ENCODE measurements at regions not wholly inside any gene's neighbourhood (a gene's known extent, or its start where the extent isn't known, plus 50 kb on each side); places are given as distances from the start of the nearest gene placed in this dataset.
A peak's percentile ranks its signal among the peaks of the same experiment; 100 is the strongest.
"Not testable (repeated sequence)": the region's sequence is repeated elsewhere in the genome, so short reads cannot be mapped to it uniquely, and the experiment has no call there.

GRCh38 chr10:55800602-55801352 lies 560.3 kb downstream of the ZWINT start:
- DNase-seq (ENCODE audit: extremely low read depth in 1 of 11, low read depth in 9 of 11, low spot score in 4 of 11), result peak in 3 of 11 donors; percentile 4 to 9 (median 5)

GRCh38 chr10:55793024-55793423 lies 568.0 kb downstream of the ZWINT start:
- DNase-seq (ENCODE audit: extremely low read depth in 1 of 11, low read depth in 9 of 11, low spot score in 4 of 11), result no peak

GRCh38 chr10:55790276-55790675 lies 570.8 kb downstream of the ZWINT start:
- not testable (repeated sequence) for DNase-seq (ENCODE audit: extremely low read depth in 1 of 11, low read depth in 9 of 11, low spot score in 4 of 11)

DNA sequence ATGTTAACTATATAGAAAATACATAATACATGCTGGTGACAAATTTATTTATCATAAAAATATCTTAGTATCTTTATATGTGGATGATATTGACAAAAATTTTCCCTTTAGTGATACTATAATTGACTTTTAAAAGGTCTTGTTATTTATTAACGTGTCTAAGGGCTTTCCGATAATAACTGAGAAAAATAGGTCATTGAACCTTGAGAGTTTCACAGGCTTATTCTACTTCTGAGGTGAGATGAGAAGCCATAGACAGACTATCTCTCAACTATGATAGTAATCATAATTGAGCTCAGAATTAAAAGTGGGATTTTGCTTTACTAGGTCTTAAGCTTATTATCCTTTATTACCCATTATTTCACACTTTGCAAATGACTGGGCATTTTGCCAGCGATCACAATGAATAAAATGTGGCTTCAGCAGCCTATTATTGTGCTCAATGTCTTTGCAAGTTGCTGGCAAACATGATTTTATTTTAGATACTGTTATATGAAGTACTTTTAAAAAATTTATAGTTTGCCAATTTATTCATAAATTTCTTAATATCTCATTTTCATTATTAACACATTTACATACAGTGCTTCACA lies 574.5 kb downstream of the ZWINT start:
- no peak for DNase-seq (ENCODE audit: extremely low read depth in 1 of 11, low read depth in 9 of 11, low spot score in 4 of 11)

DNA sequence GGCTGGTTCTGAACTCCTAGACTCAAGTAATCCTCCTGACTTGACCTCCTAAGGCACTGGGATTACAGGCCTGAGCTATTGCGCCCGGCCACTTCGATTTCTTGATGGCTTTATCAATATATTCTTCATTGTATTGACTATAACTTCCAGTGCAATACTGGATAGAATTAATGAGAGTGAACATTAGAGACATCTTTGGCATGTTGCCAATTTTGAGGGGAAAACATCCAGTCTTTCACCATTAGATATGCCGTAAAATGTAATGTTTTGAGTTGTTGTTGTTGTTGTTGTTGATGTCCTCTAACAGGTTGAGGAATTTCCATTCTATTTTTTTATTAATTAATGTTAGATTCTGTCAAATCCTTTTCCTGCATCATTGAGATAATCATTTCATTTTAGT lies 578.9 kb downstream of the ZWINT start:
- DNase-seq (ENCODE audit: extremely low read depth in 1 of 11, low read depth in 9 of 11, low spot score in 4 of 11), result no peak

GRCh38 chr10:55766212-55766611 lies 594.8 kb downstream of the ZWINT start:
- DNase-seq (ENCODE audit: extremely low read depth in 1 of 11, low read depth in 9 of 11, low spot score in 4 of 11), result no peak

- DNase-seq (ENCODE audit: extremely low read depth in 1 of 11, low read depth in 9 of 11, low spot score in 4 of 11), result peak in 1 of 11 donors; percentile 0
Measured at GRCh38 chr10:55750458-55750857, 610.6 kb downstream of the ZWINT start.

DNA sequence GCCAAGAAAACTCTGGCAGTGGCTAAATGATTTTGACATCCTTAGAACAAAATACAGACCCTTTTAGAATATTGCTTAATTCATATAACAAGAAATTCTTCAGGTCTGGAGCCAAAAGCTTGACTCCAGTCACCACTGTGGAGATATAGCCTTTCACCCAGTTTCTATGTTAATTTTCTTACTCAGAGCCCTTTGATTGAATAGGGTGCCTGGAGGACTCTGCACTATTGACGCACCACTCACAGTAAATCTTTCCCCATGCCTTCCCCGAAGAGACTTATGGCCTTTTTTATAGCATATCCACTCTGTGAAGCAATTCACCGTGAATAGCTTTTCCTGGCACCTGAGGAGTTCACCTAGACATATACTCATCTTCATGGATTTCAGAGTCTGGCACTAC lies 613.8 kb downstream of the ZWINT start:
- no peak for DNase-seq (ENCODE audit: extremely low read depth in 1 of 11, low read depth in 9 of 11, low spot score in 4 of 11)

DNA sequence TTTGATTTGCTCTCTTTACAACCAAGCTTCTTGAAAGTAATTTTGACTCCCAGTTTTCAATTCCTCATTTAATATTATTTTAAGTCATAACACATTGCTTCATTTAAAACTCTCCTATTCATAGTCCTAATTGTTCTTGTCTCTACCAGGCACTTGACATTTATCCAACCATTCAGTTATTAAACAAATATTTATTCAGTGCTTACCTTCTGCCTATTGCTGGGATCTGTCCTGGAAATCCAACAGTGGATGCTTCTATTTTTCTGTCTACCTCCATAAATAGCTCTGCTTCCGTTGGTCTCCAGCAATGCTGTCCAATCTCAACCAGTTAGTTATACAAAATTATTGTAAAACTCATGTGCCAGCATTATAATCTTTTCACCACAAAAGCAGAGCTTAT lies 615.1 kb downstream of the ZWINT start:
- DNase-seq (ENCODE audit: extremely low read depth in 1 of 11, low read depth in 9 of 11, low spot score in 4 of 11), result no peak

- DNase-seq (ENCODE audit: extremely low read depth in 1 of 11, low read depth in 9 of 11, low spot score in 4 of 11), result no peak
Measured at GRCh38 chr10:55742487-55742886, 618.6 kb downstream of the ZWINT start.

DNA sequence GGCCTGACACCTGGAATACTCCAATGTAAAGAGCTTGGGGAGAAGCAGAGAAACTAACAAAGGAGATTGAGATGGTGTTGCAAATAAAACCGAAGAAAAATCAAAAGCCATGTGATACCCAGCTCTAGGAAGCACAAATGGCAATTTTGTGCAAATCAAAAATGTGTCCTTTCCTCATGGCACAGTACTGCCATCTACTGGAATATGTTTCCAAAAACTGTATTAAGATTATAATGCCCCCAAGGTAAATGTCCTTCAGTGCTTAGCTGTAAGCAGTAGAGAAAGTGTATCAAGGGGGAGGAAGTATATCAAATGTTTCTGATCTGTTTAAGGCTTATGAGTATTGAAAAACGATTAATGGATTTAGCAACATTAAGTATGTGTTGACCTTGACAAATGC lies 620.3 kb downstream of the ZWINT start:
- DNase-seq (ENCODE audit: extremely low read depth in 1 of 11, low read depth in 9 of 11, low spot score in 4 of 11), result peak in 4 of 11 donors; percentile 11 to 41 (median 16)

GRCh38 chr10:55740110-55740509 lies 620.9 kb downstream of the ZWINT start:
- DNase-seq (ENCODE audit: extremely low read depth in 1 of 11, low read depth in 9 of 11, low spot score in 4 of 11), result no peak

DNA sequence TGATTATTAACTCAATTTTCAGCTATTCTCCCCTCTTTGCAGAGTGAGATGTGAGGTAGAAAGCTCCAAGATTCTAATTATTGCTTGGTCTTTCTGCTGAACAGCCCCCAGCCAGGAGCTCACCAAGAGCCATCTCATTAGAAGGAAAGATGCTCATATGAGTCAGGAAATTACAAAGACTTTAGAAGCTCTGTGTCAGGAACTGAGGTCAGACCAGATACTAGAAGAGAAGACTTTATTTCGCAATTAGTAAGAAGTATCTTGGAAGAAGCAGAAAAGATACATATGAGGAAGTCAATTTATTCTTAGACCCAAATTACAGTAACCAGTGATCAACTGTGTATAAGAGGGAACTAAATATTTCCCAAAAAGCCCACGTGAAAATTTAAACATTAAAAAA lies 626.9 kb downstream of the ZWINT start:
- no peak for DNase-seq (ENCODE audit: extremely low read depth in 1 of 11, low read depth in 9 of 11, low spot score in 4 of 11)

GRCh38 chr10:55704950-55705349 lies 656.1 kb downstream of the ZWINT start:
- no peak for DNase-seq (ENCODE audit: extremely low read depth in 1 of 11, low read depth in 9 of 11, low spot score in 4 of 11)

- DNase-seq (ENCODE audit: extremely low read depth in 1 of 11, low read depth in 9 of 11, low spot score in 4 of 11), result peak in 3 of 11 donors; percentile 0 to 1 (median 1)
Measured at GRCh38 chr10:55668326-55668922, 692.6 kb downstream of the ZWINT start.

GRCh38 chr10:55653531-55653930 lies 707.5 kb downstream of the ZWINT start:
- DNase-seq (ENCODE audit: extremely low read depth in 1 of 11, low read depth in 9 of 11, low spot score in 4 of 11), result no peak

DNA sequence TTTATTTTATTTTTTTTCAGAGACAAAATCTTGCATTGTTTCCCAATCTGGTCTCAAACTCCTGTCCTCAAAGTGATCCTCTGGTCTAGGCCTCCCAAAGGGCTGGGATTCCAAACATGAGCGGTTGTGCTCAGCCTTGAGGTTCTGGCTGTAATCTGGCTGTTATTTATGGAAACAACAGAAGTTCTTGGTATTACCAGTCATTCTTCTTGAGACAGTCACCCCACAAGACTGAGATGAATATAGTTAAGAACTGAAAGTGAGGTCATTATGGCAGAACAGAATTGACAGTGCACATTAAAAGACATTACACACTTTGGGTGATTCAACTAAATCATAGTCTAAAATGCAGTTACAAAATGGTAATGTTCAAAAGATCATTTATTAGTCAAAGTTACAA lies 719.5 kb downstream of the ZWINT start:
- DNase-seq (ENCODE audit: extremely low read depth in 1 of 11, low read depth in 9 of 11, low spot score in 4 of 11), result no peak

- DNase-seq (ENCODE audit: extremely low read depth in 1 of 11, low read depth in 9 of 11, low spot score in 4 of 11), result peak in 9 of 11 donors; percentile 59 to 82 (median 70)
Measured at GRCh38 chr10:55631071-55631654, 729.9 kb downstream of the ZWINT start.

GRCh38 chr10:55630491-55631056 lies 730.5 kb downstream of the ZWINT start:
- DNase-seq (ENCODE audit: extremely low read depth in 1 of 11, low read depth in 9 of 11, low spot score in 4 of 11), result peak in 4 of 11 donors; percentile 2 to 30 (median 27)

Data from renal cortex interstitium (tissue), 11 donors.